GM18909 (cell line): ENCODE measurements at regions not wholly inside any gene's neighbourhood (a gene's known extent, or its start where the extent isn't known, plus 50 kb on each side); places are given as distances from the start of the nearest gene placed in this dataset.

ENCODE experiments used
- ATAC-seq: cut with Tn5 transposase; IDR thresholded peaks from one replicate; pipeline ENCODE4 v1.9.1; 2021; ENCODE audit warnings: mild to moderate bottlenecking; ENCODE audit not compliant: unreplicated experiment, poor library complexity

DNA sequence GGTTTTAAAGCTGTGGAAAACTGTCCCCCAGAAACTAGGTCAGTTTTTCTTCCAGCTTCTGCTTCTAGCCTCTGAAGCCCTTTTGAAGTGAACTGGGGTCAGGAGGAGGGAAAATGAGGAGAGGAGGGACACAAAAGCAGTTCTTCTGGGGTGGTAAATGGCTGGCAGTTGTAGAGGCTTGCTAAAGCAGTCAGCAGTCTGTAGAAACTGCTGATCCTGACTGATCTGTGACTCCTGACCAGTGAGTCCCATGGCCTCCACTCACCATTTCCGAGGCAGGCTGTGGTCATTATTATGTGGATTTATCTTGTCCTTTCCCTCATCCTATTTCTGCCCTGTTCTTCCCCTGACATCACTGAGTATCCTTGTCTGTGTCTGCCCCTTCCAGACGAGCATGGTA lies 276.4 kb upstream of the ROPN1 start:
- ATAC-seq: no peak

- no peak for ATAC-seq
Observed at GRCh38 chr3:124269619-124270018, 277.7 kb upstream of the ROPN1 start.

DNA sequence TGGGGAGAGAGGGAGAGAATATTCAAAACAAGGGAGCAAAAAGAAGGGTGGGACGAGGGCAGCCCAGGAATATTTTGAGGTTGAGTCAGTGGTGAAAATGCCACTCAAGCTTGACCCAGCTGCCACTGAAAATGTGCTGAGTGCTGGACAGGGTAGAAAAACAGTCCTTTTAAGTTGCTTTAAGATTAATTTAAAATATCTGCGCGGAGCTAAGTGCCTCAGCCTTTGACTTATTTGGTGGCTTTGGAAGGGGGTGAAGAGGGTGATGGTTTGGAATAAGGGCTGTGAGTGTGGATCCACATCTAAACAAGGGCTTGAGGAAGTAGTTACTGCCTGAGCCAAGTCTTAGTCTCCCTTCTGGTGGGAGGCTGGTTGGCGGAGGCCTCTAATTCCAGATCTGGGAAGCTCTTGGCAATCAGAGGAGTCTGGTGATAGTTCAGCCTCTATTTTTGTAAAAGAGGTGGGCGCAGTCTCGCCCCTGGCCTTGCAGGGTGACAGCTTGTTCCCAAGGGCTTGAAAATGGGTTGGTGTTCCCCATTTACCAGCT lies 280.8 kb upstream of the ROPN1 start:
- ATAC-seq: no peak

GRCh38 chr3:124273651-124274050 lies 281.7 kb upstream of the ROPN1 start:
- no peak for ATAC-seq

DNA sequence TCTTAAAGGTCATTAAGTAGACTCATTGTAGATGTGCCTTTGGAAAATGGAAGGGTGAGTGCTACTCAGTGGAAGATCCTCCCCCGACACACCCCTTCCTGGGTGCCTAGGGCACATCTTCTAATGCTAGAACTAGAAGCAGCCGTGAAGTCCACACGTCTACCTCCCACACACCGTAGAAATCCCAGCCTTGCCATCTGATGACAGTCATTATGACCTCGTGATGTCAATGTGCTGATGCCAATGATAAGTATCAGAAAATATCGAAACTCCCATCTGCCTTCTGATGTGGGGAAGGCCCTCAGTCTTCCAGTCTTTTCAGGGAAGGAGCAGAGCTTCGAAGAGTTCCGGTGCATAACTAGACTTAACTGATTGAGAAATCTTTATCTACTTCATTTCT lies 282.1 kb upstream of the ROPN1 start:
- no peak for ATAC-seq

DNA sequence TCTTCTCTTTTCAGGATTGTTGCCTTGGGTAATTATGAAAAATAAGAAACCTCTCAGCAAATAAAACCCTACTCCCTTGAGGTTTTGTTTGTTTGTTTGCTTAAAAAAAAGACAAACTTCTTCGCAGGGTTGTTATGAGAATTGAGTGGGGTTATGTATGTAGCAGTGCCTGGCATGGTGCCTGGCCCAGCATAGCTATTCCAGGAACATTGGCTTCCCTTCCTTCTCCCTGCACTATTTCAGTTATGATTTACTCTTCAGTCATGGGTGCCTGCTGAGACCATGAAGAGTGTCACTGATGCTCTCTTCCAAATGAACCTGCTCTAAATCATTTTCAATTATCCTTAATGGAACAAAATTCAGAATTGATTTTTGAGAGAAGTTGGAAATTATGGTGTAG lies 283.5 kb upstream of the ROPN1 start:
- no peak for ATAC-seq

GRCh38 chr3:124276133-124276532 lies 284.2 kb upstream of the ROPN1 start:
- ATAC-seq: no peak

- ATAC-seq: no peak
Observed at GRCh38 chr3:124276539-124277143, 284.7 kb upstream of the ROPN1 start.

- ATAC-seq: no peak
Observed at GRCh38 chr3:124277144-124277890, 285.4 kb upstream of the ROPN1 start.

- ATAC-seq: no peak
Observed at GRCh38 chr3:124281453-124282316, 289.8 kb upstream of the ROPN1 start.

- no peak for ATAC-seq
Observed at GRCh38 chr3:124282751-124283651, 291.1 kb upstream of the ROPN1 start.

DNA sequence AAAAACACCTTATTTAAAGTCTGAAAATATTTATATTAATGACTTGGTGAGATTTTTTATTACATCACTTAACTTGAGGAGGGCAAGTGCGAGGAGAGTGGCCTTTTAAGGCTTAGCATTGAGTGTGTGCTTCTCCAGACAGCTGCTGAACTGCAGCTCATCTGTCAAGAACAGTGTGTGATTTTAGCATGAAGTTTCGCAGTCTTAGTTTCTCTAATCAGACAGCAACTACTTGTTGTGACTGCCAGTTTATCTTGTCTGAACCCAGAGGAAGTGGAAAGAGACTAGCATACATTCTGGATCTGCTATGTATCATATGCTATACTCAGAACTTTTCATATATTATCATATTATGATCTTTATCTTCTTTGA lies 291.7 kb upstream of the ROPN1 start:
- ATAC-seq: no peak

DNA sequence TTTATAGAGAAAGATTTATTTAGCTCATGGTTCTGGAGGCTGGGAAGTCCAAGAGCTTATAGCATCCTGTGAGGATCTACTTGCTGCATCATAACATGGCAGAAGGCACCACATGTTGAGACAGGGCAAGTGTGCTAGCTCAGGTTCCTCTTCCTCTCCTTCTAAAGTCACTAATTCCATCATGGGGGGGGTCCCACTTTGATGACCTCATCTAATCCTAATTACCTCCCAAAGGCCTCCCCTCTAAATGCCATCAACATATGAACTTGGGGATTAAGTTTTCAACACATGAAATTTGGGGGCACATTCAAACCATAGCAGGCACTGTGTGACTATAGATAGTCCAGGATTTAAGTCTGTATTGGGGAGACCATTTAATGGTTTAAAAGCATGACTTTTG lies 297.1 kb upstream of the ROPN1 start:
- ATAC-seq: no peak

DNA sequence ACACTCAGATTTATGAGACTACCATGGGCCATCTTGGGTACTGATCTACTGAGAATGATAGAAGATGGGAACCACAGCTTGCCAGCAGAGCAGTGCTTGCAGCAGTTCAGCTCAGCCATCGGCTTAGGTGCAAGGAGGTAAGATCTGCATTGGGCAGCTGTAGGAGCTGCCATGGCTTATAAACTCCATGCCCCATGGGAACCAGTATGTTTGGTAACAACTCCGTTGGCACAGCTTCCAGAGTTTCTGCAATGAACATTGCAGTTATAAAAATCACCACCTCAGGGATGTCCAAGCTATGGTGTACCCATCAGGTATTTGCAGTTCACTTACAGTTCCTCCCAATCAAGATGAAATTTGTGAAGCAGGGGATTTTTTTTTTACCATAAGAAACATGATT lies 299.1 kb upstream of the ROPN1 start:
- no peak for ATAC-seq

GRCh38 chr3:124292329-124292728 lies 300.4 kb upstream of the ROPN1 start:
- no peak for ATAC-seq

- no peak for ATAC-seq
Observed at GRCh38 chr3:124293584-124293983, 301.7 kb upstream of the ROPN1 start.

GRCh38 chr3:124295362-124295761 lies 303.4 kb upstream of the ROPN1 start:
- ATAC-seq: no peak

GRCh38 chr3:124296406-124296805 lies 304.5 kb upstream of the ROPN1 start:
- no peak for ATAC-seq

DNA sequence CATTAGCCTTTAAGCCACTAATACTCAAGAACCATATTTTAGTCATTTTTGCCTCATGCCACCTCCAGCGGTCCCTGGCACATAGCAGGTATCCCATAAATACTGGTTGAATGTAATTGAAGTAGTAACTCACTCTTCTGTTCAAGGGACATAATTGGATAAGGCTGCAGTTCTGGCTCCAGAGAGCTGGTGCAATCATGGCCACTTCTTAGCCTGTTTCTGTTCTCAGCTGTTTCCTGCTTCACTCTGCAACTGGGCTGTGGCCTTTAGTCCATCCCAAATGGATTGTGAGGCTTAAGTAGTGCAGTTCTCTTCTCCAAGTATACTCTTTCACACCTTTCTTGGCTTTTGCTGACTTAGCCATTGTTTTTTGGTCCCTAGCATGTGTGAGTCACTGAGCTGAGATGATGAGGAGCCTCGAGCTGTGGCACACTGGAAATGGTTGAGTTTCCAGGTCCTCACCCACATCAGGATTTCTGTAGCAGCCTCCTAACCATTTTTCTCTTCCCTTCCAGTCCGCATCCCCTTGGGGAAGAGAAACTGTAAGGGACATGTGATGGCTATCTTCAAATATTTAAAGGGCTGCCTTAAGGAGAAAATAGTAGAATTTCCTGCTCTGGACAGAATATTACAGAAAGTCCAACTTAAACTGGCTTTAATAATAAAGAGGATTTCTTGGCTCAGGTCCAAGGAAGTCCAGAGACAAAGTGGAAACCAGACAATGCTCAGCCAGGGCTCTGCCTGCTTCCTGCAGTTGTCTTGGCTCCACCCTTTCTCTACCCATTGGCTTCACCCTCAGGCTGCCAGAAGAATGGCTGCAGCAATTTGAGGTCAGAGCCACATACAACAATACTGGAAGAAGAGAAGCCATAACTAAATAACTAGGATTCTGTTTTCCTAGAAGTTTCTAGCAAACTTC lies 305.4 kb upstream of the ROPN1 start:
- no peak for ATAC-seq
